ENCODE measurements at regions not wholly inside any gene's neighbourhood (a gene's known extent, or its start where the extent isn't known, plus 50 kb on each side); places are given as distances from the start of the nearest gene placed in this dataset.

DNA sequence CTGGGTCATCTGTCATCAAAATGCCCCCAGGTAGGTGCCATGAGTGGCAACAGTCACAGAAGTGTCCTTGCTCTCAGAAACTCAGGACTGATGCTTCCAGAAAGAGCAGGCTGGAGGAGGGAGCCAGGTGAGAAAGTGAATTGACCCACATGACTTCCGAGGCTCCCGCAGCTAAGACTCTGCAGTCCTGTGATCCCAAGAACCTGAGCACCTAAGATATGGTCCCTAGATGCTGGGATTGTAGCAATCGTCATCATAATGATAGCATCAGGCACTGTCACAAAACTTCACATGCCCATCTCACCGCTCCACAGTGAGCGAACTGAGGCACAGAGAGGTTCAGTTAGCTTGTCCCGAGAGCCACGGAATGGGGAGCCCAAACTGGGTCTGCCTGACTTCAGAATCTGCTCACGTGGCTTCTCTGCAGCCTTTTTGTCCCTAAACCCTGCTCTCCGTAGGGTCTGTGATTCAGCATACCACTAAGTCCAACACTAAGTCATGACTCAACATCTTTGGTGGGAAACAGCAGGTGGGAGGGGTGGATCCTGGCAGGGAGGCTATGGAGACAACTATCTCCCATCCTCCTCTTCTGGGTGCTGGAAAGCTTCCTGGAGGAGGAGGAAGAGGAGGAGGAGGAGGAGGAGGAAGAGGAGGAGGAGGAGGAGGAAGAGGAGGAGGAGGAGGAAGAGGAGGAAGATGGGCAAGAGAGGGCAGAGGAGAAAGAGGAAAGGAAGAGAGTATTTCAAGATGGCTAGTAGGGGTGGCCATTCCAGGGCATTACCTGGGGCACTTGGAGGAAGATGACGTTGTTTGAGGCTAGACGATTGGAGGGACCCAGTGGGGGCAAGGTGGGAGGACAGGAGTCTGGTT, 55.5 kb upstream of the DLX4 start:
- no peak for DNase-seq (ENCODE audit: low read depth)
- no peak overlapping the region for H3K4me3 ChIP-seq (ENCODE audit: low read depth, low read length)
- TF ChIP-seq CTCF (IDR thresholded peaks at IDR 0.05; ENCODE audit: insufficient read depth, low read depth, low read length, missing control alignments): no peak

DNA sequence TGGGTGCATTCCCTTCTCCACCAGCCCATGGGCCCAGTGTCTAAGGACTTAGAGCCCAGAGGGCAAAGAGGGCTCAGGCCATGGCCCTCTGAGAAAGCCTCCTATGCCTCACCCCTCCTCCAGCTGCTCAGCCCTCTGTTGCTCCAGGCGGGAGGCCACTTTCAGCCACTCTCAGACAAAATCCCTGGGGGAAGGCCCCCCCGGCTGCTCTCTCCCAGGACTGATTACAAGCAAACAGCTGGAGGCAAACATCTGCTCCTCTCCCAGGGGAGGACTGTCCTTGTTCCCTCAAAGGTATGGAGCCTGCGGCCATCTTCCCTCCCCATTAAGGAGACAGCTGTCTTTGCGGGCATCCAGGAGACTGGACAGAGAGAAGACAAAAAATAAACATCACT, 54.9 kb upstream of the DLX4 start:
- no peak for TF ChIP-seq CTCF (IDR thresholded peaks at IDR 0.05; ENCODE audit: insufficient read depth, low read depth, low read length, missing control alignments)
- no peak overlapping the region for H3K4me3 ChIP-seq (ENCODE audit: low read depth, low read length)
- no peak for DNase-seq (ENCODE audit: low read depth)

DNA sequence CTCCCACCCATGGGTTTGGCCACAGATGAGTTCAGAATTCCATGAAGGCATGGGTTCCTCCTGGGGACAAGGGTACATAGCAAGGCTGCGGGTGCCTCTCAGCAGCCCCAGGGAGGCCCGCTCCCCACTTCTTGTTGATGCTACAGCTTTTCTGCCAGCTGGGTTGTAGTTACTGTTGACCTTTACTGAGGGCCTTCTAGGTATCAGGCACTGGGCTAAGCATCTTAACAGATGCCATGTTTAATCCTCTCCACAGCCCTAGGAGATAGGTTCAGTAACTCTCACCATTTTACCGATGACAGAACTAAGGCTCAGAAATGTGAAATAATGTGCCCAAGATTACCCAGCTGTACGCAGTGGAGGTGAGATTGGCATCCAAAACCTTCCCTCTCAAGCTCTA, 54.3 kb upstream of the DLX4 start:
- no peak for DNase-seq (ENCODE audit: low read depth)

GRCh38 chr17:49915260-49915659, 53.7 kb upstream of the DLX4 start:
- DNase-seq (ENCODE audit: low read depth): no peak
- no peak overlapping the region for H3K4me3 ChIP-seq (ENCODE audit: low read depth, low read length)
- TF ChIP-seq CTCF (IDR thresholded peaks at IDR 0.05; ENCODE audit: insufficient read depth, low read depth, low read length, missing control alignments): no peak

More for the DNA sequence above, 54.3 kb upstream of the DLX4 start:
- H3K4me3 ChIP-seq (ENCODE audit: low read depth, low read length): no peak overlapping the region
- TF ChIP-seq CTCF (IDR thresholded peaks at IDR 0.05; ENCODE audit: insufficient read depth, low read depth, low read length, missing control alignments): no peak

GRCh38 chr17:49915670-49916069, 53.3 kb upstream of the DLX4 start:
- DNase-seq (ENCODE audit: low read depth): no peak
- no peak for TF ChIP-seq CTCF (IDR thresholded peaks at IDR 0.05; ENCODE audit: insufficient read depth, low read depth, low read length, missing control alignments)
- H3K4me3 ChIP-seq (ENCODE audit: low read depth, low read length): no peak overlapping the region

DNA sequence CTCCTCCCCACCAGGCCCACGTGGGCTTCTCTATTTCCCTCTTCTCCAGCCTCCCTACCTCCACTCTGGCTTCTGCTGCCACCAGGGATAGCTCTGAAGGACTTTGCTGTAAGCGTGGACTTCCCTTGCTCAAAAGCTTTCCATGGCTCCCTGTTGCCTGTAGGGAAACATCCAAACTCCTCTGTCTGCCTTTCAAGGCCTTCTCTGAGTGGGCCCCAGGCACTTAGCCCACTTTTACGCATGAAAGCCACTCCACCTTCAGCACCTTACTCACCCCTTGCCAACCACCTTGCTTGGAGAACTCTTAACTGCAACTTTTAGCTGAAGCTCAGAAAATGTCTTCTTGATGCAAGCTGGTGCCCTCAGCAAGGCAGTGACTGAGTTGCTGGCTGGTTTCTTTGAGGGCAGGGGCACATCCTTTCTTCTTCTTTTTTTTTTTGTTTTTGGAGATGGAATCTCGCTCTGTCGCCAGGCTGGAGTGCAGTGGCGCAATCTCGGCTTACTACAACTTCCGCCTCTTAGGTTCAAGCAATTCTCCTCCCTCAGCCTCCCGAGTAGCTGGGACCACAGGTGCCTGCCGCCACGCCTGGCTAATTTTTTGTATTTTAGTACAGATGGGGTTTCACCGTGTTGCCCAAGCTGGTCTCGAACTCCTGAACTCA, 52.0 kb upstream of the DLX4 start:
- DNase-seq (ENCODE audit: low read depth): no peak
- no peak overlapping the region for H3K4me3 ChIP-seq (ENCODE audit: low read depth, low read length)
- TF ChIP-seq CTCF (IDR thresholded peaks at IDR 0.05; ENCODE audit: insufficient read depth, low read depth, low read length, missing control alignments): no peak
